ENCODE measurements at regions not wholly inside any gene's neighbourhood (a gene's known extent, or its start where the extent isn't known, plus 50 kb on each side); places are given as distances from the start of the nearest gene placed in this dataset.

DNA sequence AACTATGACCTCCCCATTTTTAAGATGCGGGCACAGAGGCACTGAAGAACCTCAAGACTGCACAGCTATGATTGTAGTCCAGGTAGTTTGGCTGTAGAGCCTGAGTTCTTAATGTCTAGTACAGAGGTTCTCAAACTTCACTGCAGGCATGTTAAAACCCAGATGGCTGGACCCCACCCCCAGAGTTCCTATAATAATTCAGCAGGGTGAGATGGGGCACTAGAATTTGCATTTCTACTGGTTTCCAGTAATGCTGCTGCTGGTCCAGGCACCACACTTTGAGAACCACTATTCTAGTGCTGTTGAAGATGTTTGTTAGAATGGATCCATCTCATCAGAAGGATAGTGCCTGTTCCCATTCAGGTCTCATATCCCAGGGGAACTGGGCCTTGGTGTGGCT, 274.9 kb downstream of the ABHD5 start:
- Histone ChIP-seq H3K27me3 (ENCODE audit: control insufficient read depth, insufficient read depth, low read length) (no peaks in the 10 kb centered on the region), H3K36me3 (ENCODE audit: control insufficient read depth, insufficient read depth, low read length) (no peaks in the 10 kb centered on the region), H3K4me1 (ENCODE audit: control insufficient read depth, insufficient read depth, low read length) (no peaks in the 10 kb centered on the region), H3K27ac (ENCODE audit: low read length) (no peak overlapping the region), H3K4me3 (ENCODE audit: low read length) (no peak overlapping the region), H3K9me3 (ENCODE audit: control insufficient read depth, insufficient read depth, low read length) (no peaks in the 10 kb centered on the region)
- DNase-seq = no peak
- H3K27me3 Mint-ChIP-seq (ENCODE audit: low read depth in 2 of 2) = peaks cover 20 to 31% of the 10 kb centered on the region in 2 donors
- H3K36me3 Mint-ChIP-seq = no peaks in the 10 kb centered on the region
- H3K4me3 Mint-ChIP-seq = no peak overlapping the region
- no peaks in the 10 kb centered on the region for H3K4me1 Mint-ChIP-seq
- no peak overlapping the region for H3K27ac Mint-ChIP-seq
- no peak for ATAC-seq
- WGBS (ENCODE audit: insufficient coverage) = 80% methylated on average over 1 of the region's 1 CpG
- TF ChIP-seq, protein P1, sequence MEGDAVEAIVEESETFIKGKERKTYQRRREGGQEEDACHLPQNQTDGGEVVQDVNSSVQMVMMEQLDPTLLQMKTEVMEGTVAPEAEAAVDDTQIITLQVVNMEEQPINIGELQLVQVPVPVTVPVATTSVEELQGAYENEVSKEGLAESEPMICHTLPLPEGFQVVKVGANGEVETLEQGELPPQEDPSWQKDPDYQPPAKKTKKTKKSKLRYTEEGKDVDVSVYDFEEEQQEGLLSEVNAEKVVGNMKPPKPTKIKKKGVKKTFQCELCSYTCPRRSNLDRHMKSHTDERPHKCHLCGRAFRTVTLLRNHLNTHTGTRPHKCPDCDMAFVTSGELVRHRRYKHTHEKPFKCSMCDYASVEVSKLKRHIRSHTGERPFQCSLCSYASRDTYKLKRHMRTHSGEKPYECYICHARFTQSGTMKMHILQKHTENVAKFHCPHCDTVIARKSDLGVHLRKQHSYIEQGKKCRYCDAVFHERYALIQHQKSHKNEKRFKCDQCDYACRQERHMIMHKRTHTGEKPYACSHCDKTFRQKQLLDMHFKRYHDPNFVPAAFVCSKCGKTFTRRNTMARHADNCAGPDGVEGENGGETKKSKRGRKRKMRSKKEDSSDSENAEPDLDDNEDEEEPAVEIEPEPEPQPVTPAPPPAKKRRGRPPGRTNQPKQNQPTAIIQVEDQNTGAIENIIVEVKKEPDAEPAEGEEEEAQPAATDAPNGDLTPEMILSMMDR (IDR thresholded peaks at IDR 0.05) = no peak
- intact Hi-C loops (cut with micrococcal nuclease) = no loop called here
- no peaks in the 10 kb centered on the region for H3K9me3 Mint-ChIP-seq

DNA sequence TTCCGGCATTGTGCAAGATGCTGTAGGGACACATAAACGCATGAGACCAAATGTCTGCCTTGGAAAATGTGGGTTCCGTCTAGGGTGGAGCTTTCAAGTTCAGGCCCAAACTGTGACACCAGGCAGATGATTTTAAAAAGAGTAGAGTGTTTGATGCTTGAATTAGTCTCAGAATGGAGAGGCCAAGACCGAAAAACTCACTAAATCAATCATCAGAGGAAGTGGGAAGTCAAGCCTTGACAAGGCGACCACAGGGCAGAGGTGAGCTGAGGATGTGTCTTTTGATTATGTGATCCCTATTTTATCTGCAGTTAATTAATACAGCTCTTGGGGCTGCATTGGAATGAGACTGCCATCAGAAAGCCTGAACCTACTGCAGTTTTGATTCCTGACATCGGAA, 275.4 kb downstream of the ABHD5 start:
- Mint-ChIP-seq H3K27me3 (ENCODE audit: low read depth in 2 of 2) (peaks cover 20 to 31% of the 10 kb centered on the region in 2 donors), H3K4me1 (no peaks in the 10 kb centered on the region), H3K36me3 (no peaks in the 10 kb centered on the region), H3K27ac (no peak overlapping the region), H3K9me3 (no peaks in the 10 kb centered on the region), H3K4me3 (no peak overlapping the region)
- intact Hi-C loops (cut with micrococcal nuclease) = no loop called here
- DNase-seq = no peak
- no peaks in the 10 kb centered on the region for H3K9me3 ChIP-seq (ENCODE audit: control insufficient read depth, insufficient read depth, low read length)
- H3K36me3 ChIP-seq (ENCODE audit: control insufficient read depth, insufficient read depth, low read length) = no peaks in the 10 kb centered on the region
- no peak for ATAC-seq
- H3K27me3 ChIP-seq (ENCODE audit: control insufficient read depth, insufficient read depth, low read length) = no peaks in the 10 kb centered on the region
- H3K27ac ChIP-seq (ENCODE audit: low read length) = no peak overlapping the region
- TF ChIP-seq, protein P1 (IDR thresholded peaks at IDR 0.05) = no peak
- WGBS (ENCODE audit: insufficient coverage) = 53% methylated on average over 6 of the region's 6 CpGs
- H3K4me1 ChIP-seq (ENCODE audit: control insufficient read depth, insufficient read depth, low read length) = no peaks in the 10 kb centered on the region
- no peak overlapping the region for H3K4me3 ChIP-seq (ENCODE audit: low read length)

DNA sequence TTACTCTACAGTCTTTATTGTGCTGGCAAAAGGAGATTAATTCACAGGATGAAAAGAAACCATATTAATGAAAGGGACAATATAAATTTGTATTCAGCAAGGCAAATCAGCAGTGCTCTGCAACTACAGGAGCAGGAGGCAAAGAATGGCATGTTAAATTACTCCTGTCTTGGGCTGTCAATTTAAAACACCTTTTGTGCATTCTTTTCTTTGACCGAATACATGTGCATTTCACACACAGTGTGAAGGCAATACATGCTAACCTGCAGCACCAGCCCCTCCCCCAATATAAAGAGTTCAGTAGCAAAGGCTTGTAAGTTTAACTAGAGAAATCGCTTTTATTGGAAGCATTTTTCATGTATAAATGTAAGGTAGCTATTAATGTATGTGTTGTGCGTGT, 275.2 kb upstream of the TOPAZ1 start:
- no peaks in the 10 kb centered on the region for H3K4me1 ChIP-seq (ENCODE audit: control insufficient read depth, insufficient read depth, low read length)
- Mint-ChIP-seq H3K36me3 (no peaks in the 10 kb centered on the region), H3K9me3 (no peaks in the 10 kb centered on the region), H3K27me3 (ENCODE audit: low read depth in 2 of 2) (peaks cover 17 to 31% of the 10 kb centered on the region in 2 donors), H3K4me3 (no peak overlapping the region), H3K4me1 (no peaks in the 10 kb centered on the region), H3K27ac (no peak overlapping the region)
- H3K36me3 ChIP-seq (ENCODE audit: control insufficient read depth, insufficient read depth, low read length) = no peaks in the 10 kb centered on the region
- ATAC-seq (no peak), DNase-seq (no peak)
- H3K27me3 ChIP-seq (ENCODE audit: control insufficient read depth, insufficient read depth, low read length) = no peaks in the 10 kb centered on the region
- TF ChIP-seq, protein P1 (IDR thresholded peaks at IDR 0.05) = no peak
- H3K9me3 ChIP-seq (ENCODE audit: control insufficient read depth, insufficient read depth, low read length) = no peaks in the 10 kb centered on the region
- no peak overlapping the region for H3K27ac ChIP-seq (ENCODE audit: low read length)
- intact Hi-C loops (cut with micrococcal nuclease) = no loop called here
- H3K4me3 ChIP-seq (ENCODE audit: low read length) = no peak overlapping the region
- WGBS (ENCODE audit: insufficient coverage) = 91% methylated on average over 3 of the region's 3 CpGs

DNA sequence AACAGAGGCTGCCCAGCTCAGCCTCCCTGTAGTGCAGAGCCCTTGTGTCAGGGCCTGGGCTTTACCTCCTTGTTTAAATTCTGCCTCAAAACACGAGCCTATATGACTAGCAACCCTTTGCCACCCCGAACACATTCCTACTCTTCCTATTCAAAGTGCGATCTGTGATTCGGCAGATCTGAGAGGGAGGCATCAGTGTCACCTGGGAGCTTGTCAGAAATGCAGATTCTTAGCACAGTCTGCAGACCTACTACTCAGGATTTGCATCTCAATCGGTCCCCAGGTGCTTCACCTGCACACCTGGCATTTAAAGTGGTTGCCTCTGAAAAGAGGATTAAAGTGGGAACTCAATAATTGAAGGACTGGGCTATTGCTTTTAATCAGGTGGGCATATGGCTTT, 273.2 kb upstream of the TOPAZ1 start:
- Mint-ChIP-seq H3K4me1 (no peaks in the 10 kb centered on the region), H3K27ac (no peak overlapping the region), H3K36me3 (no peaks in the 10 kb centered on the region), H3K9me3 (no peaks in the 10 kb centered on the region), H3K27me3 (ENCODE audit: low read depth in 2 of 2) (peaks cover 17 to 34% of the 10 kb centered on the region in 2 donors), H3K4me3 (no peak overlapping the region)
- WGBS (ENCODE audit: insufficient coverage) = 68% methylated on average over 5 of the region's 5 CpGs
- H3K36me3 ChIP-seq (ENCODE audit: control insufficient read depth, insufficient read depth, low read length) = no peaks in the 10 kb centered on the region
- H3K4me3 ChIP-seq (ENCODE audit: low read length) = no peak overlapping the region
- DNase-seq = no peak
- TF ChIP-seq, protein P1 (IDR thresholded peaks at IDR 0.05) = no peak
- H3K9me3 ChIP-seq (ENCODE audit: control insufficient read depth, insufficient read depth, low read length) = no peaks in the 10 kb centered on the region
- intact Hi-C loops (cut with micrococcal nuclease) = no loop called here
- no peak for ATAC-seq
- H3K27me3 ChIP-seq (ENCODE audit: control insufficient read depth, insufficient read depth, low read length) = no peaks in the 10 kb centered on the region
- H3K27ac ChIP-seq (ENCODE audit: low read length) = no peak overlapping the region
- no peaks in the 10 kb centered on the region for H3K4me1 ChIP-seq (ENCODE audit: control insufficient read depth, insufficient read depth, low read length)
